GM21367 (cell line): ENCODE measurements at regions not wholly inside any gene's neighbourhood (a gene's known extent, or its start where the extent isn't known, plus 50 kb on each side); places are given as distances from the start of the nearest gene placed in this dataset.

Experiments used
- ATAC-seq: cut with Tn5 transposase; IDR thresholded peaks from one replicate; pipeline ENCODE4 v1.9.1; 2021; ENCODE audit not compliant: unreplicated experiment

GRCh38 chr13:72181661-72182060 lies 314.7 kb upstream of the DACH1 start:
- no peak for ATAC-seq

- ATAC-seq, result no peak
These were observed 313.4 kb upstream of the DACH1 start for GRCh38 chr13:72180253-72180952.

DNA sequence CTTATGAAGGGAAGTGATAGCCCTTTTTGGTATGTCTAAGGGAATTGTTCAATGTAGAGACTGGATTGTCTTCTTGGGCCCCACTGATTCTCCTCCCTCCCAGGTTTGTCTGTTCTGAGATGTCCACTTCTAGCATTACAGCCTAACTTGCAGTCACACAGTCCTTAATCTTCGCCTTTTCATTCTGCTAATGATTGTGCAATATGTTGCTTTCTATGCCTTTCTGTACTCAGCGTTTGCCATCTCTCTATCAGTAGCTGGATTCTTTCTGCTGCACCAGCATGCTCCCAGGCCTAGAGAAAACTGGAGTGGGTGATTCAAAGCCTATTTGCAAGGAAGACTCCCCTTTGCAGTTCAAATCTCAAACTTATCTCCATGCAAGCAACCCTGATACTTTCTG lies 307.5 kb upstream of the DACH1 start:
- no peak for ATAC-seq

DNA sequence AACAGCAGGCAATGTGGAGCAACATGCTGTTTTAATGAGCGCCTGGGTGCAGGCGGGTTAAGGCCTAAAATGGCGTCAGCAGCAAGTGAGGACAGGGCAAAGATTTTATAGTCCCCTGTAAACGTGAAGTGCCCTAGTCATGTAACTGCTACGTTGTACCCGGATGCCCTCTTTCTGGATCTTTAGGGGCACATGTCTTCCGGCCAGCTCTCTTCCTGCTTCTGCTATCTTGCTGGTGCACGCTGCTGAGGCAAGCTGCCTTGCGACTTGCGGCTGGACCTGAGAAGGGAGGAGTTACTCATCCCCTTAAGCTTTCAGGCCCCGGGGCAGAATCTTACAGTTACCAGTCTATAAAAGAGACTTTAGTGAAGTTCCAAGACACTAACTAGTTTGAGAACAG lies 303.6 kb upstream of the DACH1 start:
- ATAC-seq, result no peak

DNA sequence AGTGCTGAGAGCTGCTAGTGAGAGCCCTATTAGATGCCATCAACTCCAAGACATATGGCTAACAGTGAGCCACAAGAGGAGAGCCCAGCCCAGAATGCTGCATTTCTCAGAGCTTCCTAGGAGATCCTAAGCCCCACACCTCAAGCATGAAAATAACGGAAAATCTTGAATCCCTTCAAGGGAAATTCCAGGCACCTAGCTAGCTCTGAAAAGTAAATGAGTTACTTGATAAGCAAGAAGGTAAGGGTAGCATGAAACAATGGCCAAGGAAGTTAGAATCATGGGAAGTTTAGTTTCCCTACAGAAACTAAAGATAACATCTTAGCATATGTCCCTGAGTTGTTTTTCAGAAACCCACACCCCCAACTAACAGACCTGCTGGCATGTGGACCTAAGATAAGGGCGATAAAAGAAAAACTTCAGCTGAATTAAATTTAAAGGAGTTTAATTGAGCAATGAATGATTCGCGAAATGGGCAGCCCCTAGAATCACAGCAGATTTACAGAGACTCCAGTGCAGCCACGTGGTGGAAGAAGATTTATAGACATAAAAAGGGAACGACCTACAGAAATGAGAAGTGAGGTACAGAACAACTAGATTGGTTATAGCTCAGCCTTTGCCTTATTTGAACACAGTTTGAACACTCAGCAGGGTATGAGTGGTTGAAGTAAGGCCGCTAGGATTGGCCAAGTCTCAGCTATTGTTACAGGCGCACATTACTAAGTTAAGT lies 301.3 kb upstream of the DACH1 start:
- no peak for ATAC-seq

DNA sequence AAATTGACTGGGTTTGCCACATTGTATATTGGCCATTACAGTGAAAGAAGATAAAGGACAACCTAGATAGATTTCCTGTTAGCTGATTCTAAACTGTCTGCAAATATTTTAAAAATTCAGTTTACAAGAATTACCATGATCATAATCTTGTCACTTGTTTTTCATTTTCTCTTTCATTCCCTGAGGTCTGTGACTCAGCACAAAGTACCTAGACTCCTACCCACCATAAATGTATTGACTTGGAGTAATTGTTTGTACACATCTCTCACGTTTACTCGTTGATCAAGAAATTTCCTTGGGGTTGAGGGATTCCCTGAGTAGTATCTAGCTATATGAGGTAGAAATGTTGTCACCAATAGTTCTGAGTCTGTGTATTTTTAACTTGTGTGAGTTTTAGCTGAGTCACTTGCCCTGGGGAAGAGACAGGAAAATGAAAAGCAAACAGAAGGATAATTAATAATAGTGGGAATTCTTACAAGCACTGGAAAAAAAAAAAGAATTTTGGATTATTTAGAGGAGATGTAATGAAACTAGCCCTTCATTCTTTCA lies 299.2 kb upstream of the DACH1 start:
- no peak for ATAC-seq

DNA sequence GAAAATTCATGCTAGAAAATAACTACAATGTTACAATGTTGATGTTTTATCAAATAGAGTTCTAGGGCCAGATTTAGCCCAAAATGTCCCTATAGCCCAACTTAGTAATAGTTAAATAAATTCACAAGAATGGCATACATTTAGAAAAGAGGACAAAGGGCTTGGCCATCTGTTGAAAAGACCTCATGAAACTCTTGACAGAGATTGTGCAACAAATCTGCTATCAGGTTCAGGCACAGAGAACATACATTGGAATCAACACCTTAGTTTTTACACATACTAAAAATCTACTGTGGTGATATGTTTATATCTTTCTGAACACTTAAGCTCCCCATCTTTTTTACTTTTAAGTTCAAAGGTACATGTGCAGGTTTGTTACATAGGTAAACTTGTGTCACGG lies 298.3 kb upstream of the DACH1 start:
- no peak for ATAC-seq

GRCh38 chr13:72164811-72165210 lies 297.8 kb upstream of the DACH1 start:
- no peak for ATAC-seq

DNA sequence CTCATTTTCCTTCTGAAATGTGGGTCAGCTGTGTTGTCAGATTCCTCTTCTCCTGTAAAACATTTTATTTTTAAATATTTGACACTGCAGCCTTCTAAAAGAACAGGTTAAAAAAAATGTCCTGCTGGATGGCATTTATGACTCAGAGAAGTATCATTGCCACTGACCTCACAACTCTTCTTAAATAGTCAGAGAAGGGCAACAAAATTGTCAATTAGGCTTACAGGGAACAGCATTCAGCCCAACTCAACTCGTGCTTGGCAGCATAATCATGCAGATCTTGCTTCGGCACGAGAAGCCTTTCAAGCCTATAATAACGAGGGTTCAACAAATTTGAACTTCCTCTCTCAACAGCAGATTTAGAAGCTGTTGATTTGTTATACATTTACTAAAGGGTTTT lies 296.7 kb upstream of the DACH1 start:
- no peak for ATAC-seq

GRCh38 chr13:72160977-72161376 lies 294.0 kb upstream of the DACH1 start:
- no peak for ATAC-seq

- no peak for ATAC-seq
These were observed 289.8 kb upstream of the DACH1 start for GRCh38 chr13:72156760-72157159.

GRCh38 chr13:72153272-72153671 lies 286.3 kb upstream of the DACH1 start:
- no peak for ATAC-seq

GRCh38 chr13:72151241-72151640 lies 284.2 kb upstream of the DACH1 start:
- ATAC-seq, result no peak

GRCh38 chr13:72150502-72150901 lies 283.5 kb upstream of the DACH1 start:
- ATAC-seq, result no peak

- ATAC-seq, result no peak
These were observed 282.7 kb upstream of the DACH1 start for GRCh38 chr13:72149701-72150100.

GRCh38 chr13:72146816-72147215 lies 279.8 kb upstream of the DACH1 start:
- ATAC-seq, result no peak

- no peak for ATAC-seq
These were observed 278.4 kb upstream of the DACH1 start for GRCh38 chr13:72145383-72145782.

GRCh38 chr13:72144636-72145035 lies 277.6 kb upstream of the DACH1 start:
- ATAC-seq, result no peak

DNA sequence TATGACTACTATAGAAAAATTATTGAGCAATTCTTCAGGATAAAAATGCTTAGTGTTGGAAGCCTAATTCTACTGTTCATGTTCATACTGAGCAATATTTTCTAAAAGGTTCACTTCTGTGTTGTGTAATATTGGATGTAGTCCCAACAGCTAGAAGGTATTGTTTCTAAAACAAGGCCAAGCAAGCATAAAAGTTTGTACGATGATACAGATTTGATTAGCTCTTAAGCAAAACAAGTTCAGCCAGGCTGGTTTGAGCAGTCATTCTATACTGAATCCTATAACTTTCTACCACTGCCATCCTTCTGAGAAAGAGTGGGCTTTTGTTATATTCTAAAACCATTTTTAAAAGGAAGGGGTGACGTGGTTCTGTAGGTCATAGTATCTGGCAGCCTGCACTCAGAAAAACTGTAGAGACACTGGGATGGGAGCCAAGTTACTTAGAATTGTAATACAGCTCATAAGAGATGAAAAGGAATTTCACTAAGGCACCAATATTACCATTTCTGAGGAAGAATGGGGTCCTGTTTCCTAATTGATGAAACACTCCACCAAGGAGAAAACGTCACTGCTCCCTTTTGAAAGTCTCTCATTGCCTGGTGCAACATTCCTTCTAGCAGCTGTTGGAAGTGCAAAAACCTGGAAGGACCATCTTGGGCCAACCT lies 275.0 kb upstream of the DACH1 start:
- no peak for ATAC-seq

DNA sequence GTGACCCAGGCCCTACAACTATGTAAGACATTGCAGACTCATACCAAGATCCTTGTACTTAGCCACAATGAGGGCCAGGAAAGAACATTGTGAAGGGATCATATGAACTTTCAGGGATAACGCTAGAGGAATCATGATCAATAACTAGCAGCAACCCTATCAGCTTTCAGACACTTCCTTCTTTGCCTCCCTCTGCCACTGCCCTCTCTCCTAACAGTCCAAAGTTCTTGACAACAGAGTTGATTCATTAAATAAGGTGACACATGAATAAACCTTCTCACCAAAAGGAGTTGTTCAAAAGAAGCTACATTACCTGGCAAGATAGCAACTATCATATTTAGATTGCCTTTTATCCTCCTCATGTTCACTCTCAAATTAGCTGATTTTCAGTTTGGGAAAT lies 272.2 kb upstream of the DACH1 start:
- ATAC-seq, result no peak

DNA sequence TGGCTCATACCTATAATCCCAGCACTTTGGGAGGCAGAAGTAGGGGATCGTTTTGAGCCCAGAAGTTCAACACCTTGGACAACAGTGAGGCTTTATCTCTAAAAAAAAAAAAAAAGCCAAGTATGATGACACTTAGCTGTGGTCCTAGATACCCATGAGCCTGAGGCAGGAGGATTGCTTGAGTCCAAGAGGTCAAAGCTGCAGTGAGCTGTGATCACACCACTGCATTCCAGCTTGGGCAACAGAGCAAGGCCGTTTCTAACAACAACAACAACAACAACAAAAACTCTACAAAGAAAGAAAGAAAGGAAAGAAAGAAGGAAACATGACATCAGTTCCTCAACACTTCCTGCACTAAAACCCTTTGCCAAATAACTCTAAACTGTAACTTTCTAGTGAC lies 265.1 kb upstream of the DACH1 start:
- no peak for ATAC-seq

- ATAC-seq, result no peak
These were observed 262.1 kb upstream of the DACH1 start for GRCh38 chr13:72129117-72129516.
